Dedifferentiated amniotic fluid mesenchymal stem cell (primary cell): ENCODE measurements at regions not wholly inside any gene's neighbourhood (a gene's known extent, or its start where the extent isn't known, plus 50 kb on each side); places are given as distances from the start of the nearest gene placed in this dataset.

Source experiments
- DNase-seq: peaks from one replicate; pipeline ENCODE4 v3.0.0-alpha.2; 2016; ENCODE audit errors: extremely low spot score

- no peak for DNase-seq
These were observed 981.2 kb downstream of the TLE4 start for GRCh38 chr9:80552931-80553330.

GRCh38 chr9:80550181-80550580 is 978.4 kb downstream of the TLE4 start:
- no peak for DNase-seq

- no peak for DNase-seq
These were observed 975.8 kb downstream of the TLE4 start for GRCh38 chr9:80547613-80548012.

- DNase-seq: no peak
These were observed 968.6 kb downstream of the TLE4 start for GRCh38 chr9:80540387-80540786.

- no peak for DNase-seq
These were observed 967.2 kb downstream of the TLE4 start for GRCh38 chr9:80538976-80539375.

GRCh38 chr9:80522465-80522864 is 950.7 kb downstream of the TLE4 start:
- no peak for DNase-seq

- DNase-seq: no peak
These were observed 949.4 kb downstream of the TLE4 start for GRCh38 chr9:80521151-80521550.

- no peak for DNase-seq
These were observed 948.5 kb downstream of the TLE4 start for GRCh38 chr9:80520231-80520630.

- no peak for DNase-seq
These were observed 946.7 kb downstream of the TLE4 start for GRCh38 chr9:80518441-80518840.

GRCh38 chr9:80516679-80517078 is 944.9 kb downstream of the TLE4 start:
- no peak for DNase-seq

- no peak for DNase-seq
These were observed 937.6 kb downstream of the TLE4 start for GRCh38 chr9:80509358-80509757.

GRCh38 chr9:80507611-80508010 is 935.8 kb downstream of the TLE4 start:
- no peak for DNase-seq

GRCh38 chr9:80504601-80505230 is 933.0 kb downstream of the TLE4 start:
- peak; percentile 38 for DNase-seq

- no peak for DNase-seq
These were observed 932.0 kb downstream of the TLE4 start for GRCh38 chr9:80503671-80504281.

- DNase-seq: no peak
These were observed 930.5 kb downstream of the TLE4 start for GRCh38 chr9:80502306-80502705.

- DNase-seq: peak; percentile 27
These were observed 929.9 kb downstream of the TLE4 start for GRCh38 chr9:80501635-80502034.

GRCh38 chr9:80500300-80500699 is 928.5 kb downstream of the TLE4 start:
- no peak for DNase-seq

GRCh38 chr9:80498001-80498555 is 926.3 kb downstream of the TLE4 start:
- no peak for DNase-seq

GRCh38 chr9:80496901-80497556 is 925.3 kb downstream of the TLE4 start:
- DNase-seq: no peak

GRCh38 chr9:80493258-80493657 is 921.5 kb downstream of the TLE4 start:
- DNase-seq: no peak

GRCh38 chr9:80492221-80492620 is 920.5 kb downstream of the TLE4 start:
- DNase-seq: no peak

- no peak for DNase-seq
These were observed 919.4 kb downstream of the TLE4 start for GRCh38 chr9:80491086-80491696.

- DNase-seq: no peak
These were observed 917.6 kb downstream of the TLE4 start for GRCh38 chr9:80489329-80489728.
